ENCODE measurements at regions not wholly inside any gene's neighbourhood (a gene's known extent, or its start where the extent isn't known, plus 50 kb on each side); places are given as distances from the start of the nearest gene placed in this dataset.

DNA sequence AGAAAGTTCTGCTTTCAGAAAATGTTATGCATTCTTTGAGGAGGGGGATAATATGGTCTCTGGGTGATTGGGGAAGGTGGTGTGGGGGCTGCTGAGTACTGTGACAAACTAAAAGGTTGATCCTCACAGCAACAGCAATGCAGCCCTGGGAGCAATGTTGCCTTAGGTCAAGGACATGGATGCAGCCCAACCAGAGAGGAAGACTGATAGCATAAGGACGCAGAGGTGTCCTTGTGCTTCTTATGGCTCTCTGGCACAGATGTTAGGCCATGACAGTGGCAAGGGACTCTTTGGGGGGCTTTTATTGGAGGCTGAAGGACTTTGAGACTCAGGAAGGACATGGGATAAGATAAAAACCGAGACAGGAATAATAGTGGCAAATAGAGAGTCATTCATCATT is 186.2 kb upstream of the PHACTR1 start:
- Histone ChIP-seq H3K36me3 (ENCODE audit: low read length) (no peaks in the 10 kb centered on the region), H4K20me1 (ENCODE audit: low read depth, low read length) (no peaks in the 10 kb centered on the region), H3K9me3 (ENCODE audit: insufficient read depth, low read length) (no peaks in the 10 kb centered on the region), H3K79me2 (ENCODE audit: insufficient read depth, low read length) (no peaks in the 10 kb centered on the region), H3K27ac (ENCODE audit: low read depth, low read length) (no peak overlapping the region), H3K4me2 (ENCODE audit: low read depth, low read length, poor library complexity, severe bottlenecking) (no peak overlapping the region), H3K27me3 (ENCODE audit: low read length) (no peaks in the 10 kb centered on the region), H2AFZ (ENCODE audit: low read depth, low read length, severe bottlenecking) (no peak overlapping the region), H3F3A (ENCODE audit: insufficient read depth) (no peaks in the 10 kb centered on the region), H3K9me2 (replicated peaks; ENCODE audit: insufficient read depth, low read length) (no peaks in the 10 kb centered on the region), H3K4me3 (ENCODE audit: insufficient read depth, low read length, poor library complexity, severe bottlenecking) (no peak overlapping the region), H3K9ac (ENCODE audit: low read length) (no peak overlapping the region)
- TF ChIP-seq, protein P1, sequence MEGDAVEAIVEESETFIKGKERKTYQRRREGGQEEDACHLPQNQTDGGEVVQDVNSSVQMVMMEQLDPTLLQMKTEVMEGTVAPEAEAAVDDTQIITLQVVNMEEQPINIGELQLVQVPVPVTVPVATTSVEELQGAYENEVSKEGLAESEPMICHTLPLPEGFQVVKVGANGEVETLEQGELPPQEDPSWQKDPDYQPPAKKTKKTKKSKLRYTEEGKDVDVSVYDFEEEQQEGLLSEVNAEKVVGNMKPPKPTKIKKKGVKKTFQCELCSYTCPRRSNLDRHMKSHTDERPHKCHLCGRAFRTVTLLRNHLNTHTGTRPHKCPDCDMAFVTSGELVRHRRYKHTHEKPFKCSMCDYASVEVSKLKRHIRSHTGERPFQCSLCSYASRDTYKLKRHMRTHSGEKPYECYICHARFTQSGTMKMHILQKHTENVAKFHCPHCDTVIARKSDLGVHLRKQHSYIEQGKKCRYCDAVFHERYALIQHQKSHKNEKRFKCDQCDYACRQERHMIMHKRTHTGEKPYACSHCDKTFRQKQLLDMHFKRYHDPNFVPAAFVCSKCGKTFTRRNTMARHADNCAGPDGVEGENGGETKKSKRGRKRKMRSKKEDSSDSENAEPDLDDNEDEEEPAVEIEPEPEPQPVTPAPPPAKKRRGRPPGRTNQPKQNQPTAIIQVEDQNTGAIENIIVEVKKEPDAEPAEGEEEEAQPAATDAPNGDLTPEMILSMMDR (IDR thresholded peaks at IDR 0.05; ENCODE audit: insufficient read depth, low read length, poor library complexity, severe bottlenecking), result no peak
- TF ChIP-seq EZH2phosphoT487 (conservative IDR thresholded peaks at IDR 0.05; ENCODE audit: low read length), result no peak

DNA sequence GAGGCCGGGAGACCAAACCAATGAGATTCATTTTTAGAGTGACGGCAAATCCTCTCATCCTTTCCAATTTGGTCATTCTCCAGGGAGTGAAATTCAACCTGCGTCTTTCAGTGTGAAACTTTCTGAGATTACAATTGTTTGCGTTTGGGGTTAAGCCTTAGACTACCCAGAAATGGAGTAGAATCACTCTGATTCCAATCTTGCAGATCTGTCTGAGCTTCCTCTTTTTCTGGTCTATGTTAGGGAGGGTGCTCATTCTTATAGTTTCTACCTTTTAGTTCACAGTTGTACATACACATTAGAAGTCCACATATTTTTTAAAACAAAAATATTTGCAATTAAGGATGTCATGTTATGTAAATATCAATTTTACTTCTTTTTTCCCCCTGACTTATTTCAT is 183.0 kb upstream of the PHACTR1 start:
- H3K36me3 ChIP-seq (ENCODE audit: low read length), result no peaks in the 10 kb centered on the region
- H3K4me3 ChIP-seq (ENCODE audit: insufficient read depth, low read length, poor library complexity, severe bottlenecking), result no peak overlapping the region
- no peaks in the 10 kb centered on the region for H3K27me3 ChIP-seq (ENCODE audit: low read length)
- no peaks in the 10 kb centered on the region for H3K9me3 ChIP-seq (ENCODE audit: insufficient read depth, low read length)
- no peak overlapping the region for H2AFZ ChIP-seq (ENCODE audit: low read depth, low read length, severe bottlenecking)
- no peaks in the 10 kb centered on the region for H3K9me2 ChIP-seq (replicated peaks; ENCODE audit: insufficient read depth, low read length)
- no peaks in the 10 kb centered on the region for H4K20me1 ChIP-seq (ENCODE audit: low read depth, low read length)
- TF ChIP-seq, protein P1 (IDR thresholded peaks at IDR 0.05; ENCODE audit: insufficient read depth, low read length, poor library complexity, severe bottlenecking), result no peak
- TF ChIP-seq EZH2phosphoT487 (conservative IDR thresholded peaks at IDR 0.05; ENCODE audit: low read length), result no peak
- no peaks in the 10 kb centered on the region for H3K79me2 ChIP-seq (ENCODE audit: insufficient read depth, low read length)
- no peak overlapping the region for H3K9ac ChIP-seq (ENCODE audit: low read length)
- no peaks in the 10 kb centered on the region for H3F3A ChIP-seq (ENCODE audit: insufficient read depth)
- no peak overlapping the region for H3K4me2 ChIP-seq (ENCODE audit: low read depth, low read length, poor library complexity, severe bottlenecking)
- no peak overlapping the region for H3K27ac ChIP-seq (ENCODE audit: low read depth, low read length)

DNA sequence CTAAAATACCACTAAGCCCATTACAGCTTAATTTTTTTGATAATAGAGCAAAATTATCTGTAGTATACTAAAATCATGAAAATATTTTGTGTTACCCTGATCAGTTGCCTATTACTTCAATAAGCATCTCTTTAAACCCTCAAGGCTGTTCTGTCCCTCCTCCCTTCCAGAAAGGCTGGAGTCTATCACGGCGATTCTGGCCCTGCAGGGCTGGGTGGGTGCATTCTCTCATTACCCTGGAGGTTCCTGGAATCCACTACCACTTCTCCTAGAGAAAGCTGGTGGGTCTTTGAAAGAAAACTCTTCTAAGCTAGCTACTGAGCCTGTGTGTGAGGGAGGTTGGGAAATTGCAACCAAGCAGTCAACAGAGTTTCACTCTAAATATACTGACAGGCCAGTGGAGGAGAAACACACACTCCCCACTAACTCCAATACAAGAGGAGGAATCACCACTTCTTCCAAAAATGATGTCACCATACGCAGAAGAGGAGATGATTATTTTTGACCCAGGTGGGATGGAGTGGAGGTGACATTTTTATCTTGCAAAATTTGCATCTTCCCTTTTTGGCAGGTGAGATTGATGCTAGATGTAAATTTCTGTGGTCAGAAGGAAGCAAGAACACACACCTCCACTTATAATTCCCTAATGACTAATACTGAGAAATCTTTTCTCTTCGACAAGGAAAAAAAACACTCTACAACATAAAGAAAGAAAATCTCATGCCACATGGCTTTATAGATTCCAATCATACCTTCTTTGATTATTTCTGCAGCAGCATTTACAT is 182.3 kb upstream of the PHACTR1 start:
- no peaks in the 10 kb centered on the region for H3F3A ChIP-seq (ENCODE audit: insufficient read depth)
- H3K9me2 ChIP-seq (replicated peaks; ENCODE audit: insufficient read depth, low read length), result no peaks in the 10 kb centered on the region
- H4K20me1 ChIP-seq (ENCODE audit: low read depth, low read length), result no peaks in the 10 kb centered on the region
- H2AFZ ChIP-seq (ENCODE audit: low read depth, low read length, severe bottlenecking), result no peak overlapping the region
- no peaks in the 10 kb centered on the region for H3K9me3 ChIP-seq (ENCODE audit: insufficient read depth, low read length)
- no peak overlapping the region for H3K4me2 ChIP-seq (ENCODE audit: low read depth, low read length, poor library complexity, severe bottlenecking)
- TF ChIP-seq, protein P1 (IDR thresholded peaks at IDR 0.05; ENCODE audit: insufficient read depth, low read length, poor library complexity, severe bottlenecking), result no peak
- TF ChIP-seq EZH2phosphoT487 (conservative IDR thresholded peaks at IDR 0.05; ENCODE audit: low read length), result no peak
- H3K4me3 ChIP-seq (ENCODE audit: insufficient read depth, low read length, poor library complexity, severe bottlenecking), result no peak overlapping the region
- H3K79me2 ChIP-seq (ENCODE audit: insufficient read depth, low read length), result no peaks in the 10 kb centered on the region
- no peaks in the 10 kb centered on the region for H3K36me3 ChIP-seq (ENCODE audit: low read length)
- no peak overlapping the region for H3K9ac ChIP-seq (ENCODE audit: low read length)
- no peak overlapping the region for H3K27ac ChIP-seq (ENCODE audit: low read depth, low read length)
- no peaks in the 10 kb centered on the region for H3K27me3 ChIP-seq (ENCODE audit: low read length)
